Mesendoderm (in vitro differentiated cells): ENCODE measurements at regions not wholly inside any gene's neighbourhood (a gene's known extent, or its start where the extent isn't known, plus 50 kb on each side); places are given as distances from the start of the nearest gene placed in this dataset.

Source experiments
- DNase-seq: peaks from one replicate; pipeline ENCODE4 v3.0.0; 2013
- H2AK5ac ChIP-seq: 2 replicates; pipeline ENCODE4 v1.6.1; 2013; ENCODE audit warnings: low read length, inconsistent platforms
- H2BK120ac ChIP-seq: 2 replicates; pipeline ENCODE4 v1.6.1; 2013; ENCODE audit warnings: low read depth, mild to moderate bottlenecking, low read length, moderate library complexity, mixed read lengths
- H2BK15ac ChIP-seq: replicated peaks from 2 replicates; pipeline ENCODE4 v1.6.1; 2013; ENCODE audit warnings: low read depth, mild to moderate bottlenecking, moderate library complexity
- H2BK5ac ChIP-seq: 2 replicates; pipeline ENCODE4 v1.6.1; 2013; ENCODE audit warnings: low read length, inconsistent platforms
- H3K18ac ChIP-seq: 2 replicates; pipeline ENCODE4 v1.6.1; 2013; ENCODE audit warnings: mild to moderate bottlenecking, low read length, mixed read lengths
- H3K23ac ChIP-seq: one replicate; pipeline ENCODE4 v1.6.1; 2013; ENCODE audit warnings: low read length
- H3K27ac ChIP-seq: 2 replicates; pipeline ENCODE4 v1.5.1; 2013; ENCODE audit warnings: low read depth, mild to moderate bottlenecking, inconsistent platforms, low read length, moderate library complexity
- H3K27me3 ChIP-seq: 2 replicates; pipeline ENCODE4 v1.6.1; 2013; ENCODE audit warnings: low read length, control low read depth, mild to moderate bottlenecking, inconsistent platforms; ENCODE audit not compliant: insufficient read depth, poor library complexity
- H3K36me3 ChIP-seq: 2 replicates; pipeline ENCODE4 v1.6.1; 2013; ENCODE audit warnings: low read length, inconsistent platforms; ENCODE audit not compliant: control insufficient read depth, insufficient read depth
- H3K4ac ChIP-seq: one replicate; pipeline ENCODE4 v1.6.1; 2013; ENCODE audit warnings: low read depth, mild to moderate bottlenecking, low read length, moderate library complexity
- H3K4me1 ChIP-seq: 2 replicates; pipeline ENCODE4 v1.6.1; 2013; ENCODE audit warnings: low read depth, low read length, inconsistent platforms; ENCODE audit not compliant: control insufficient read depth
- H3K4me2 ChIP-seq: 2 replicates; pipeline ENCODE4 v1.6.1; 2013; ENCODE audit warnings: low read length
- H3K4me3 ChIP-seq: 2 replicates; pipeline ENCODE4 v1.5.1; 2013; ENCODE audit warnings: mild to moderate bottlenecking, low read length
- H3K56ac ChIP-seq: one replicate; pipeline ENCODE4 v1.6.1; 2013; ENCODE audit warnings: low read length
- H3K79me1 ChIP-seq: 2 replicates; pipeline ENCODE4 v1.6.1; 2013; ENCODE audit warnings: low read length, inconsistent platforms
- H3K79me2 ChIP-seq: 2 replicates; pipeline ENCODE4 v1.6.1; 2013; ENCODE audit warnings: mild to moderate bottlenecking, low read length; ENCODE audit not compliant: control insufficient read depth, insufficient read depth
- H3K9ac ChIP-seq: 2 replicates; pipeline ENCODE4 v1.6.1; 2013; ENCODE audit warnings: low read length, inconsistent platforms
- H4K5ac ChIP-seq: one replicate; pipeline ENCODE4 v1.6.1; 2013; ENCODE audit warnings: low read length
- H4K8ac ChIP-seq: one replicate; pipeline ENCODE4 v1.6.1; 2013; ENCODE audit warnings: low read depth, mild to moderate bottlenecking, control low read depth, low read length, moderate library complexity
- WGBS: extraction: QIAGEN DNeasy Blood & Tissue Kit; methylation state at CpG from one replicate; pipeline ENCODE4 v1.1.7; 2013; ENCODE audit warnings: low lambda C conversion rate, missing lambda C conversion rate; ENCODE audit not compliant: insufficient coverage; ENCODE audit errors: extremely low coverage; 5-methylcytosine and 5-hydroxymethylcytosine counted together

- Histone ChIP-seq H3K4me1 (no peaks in the 10 kb centered on the region), H3K4me2 (no peak overlapping the region), H3K23ac (no peak overlapping the region), H3K36me3 (no peaks in the 10 kb centered on the region), H3K9ac (no peak overlapping the region), H3K4ac (no peak overlapping the region), H4K5ac (no peak overlapping the region), H3K4me3 (no peak overlapping the region), H2AK5ac (no peak overlapping the region), H4K8ac (no peak overlapping the region), H2BK15ac (no peak overlapping the region), H3K79me2 (no peaks in the 10 kb centered on the region), H3K79me1 (no peaks in the 10 kb centered on the region), H3K27ac (no peak overlapping the region), H3K27me3 (no peaks in the 10 kb centered on the region), H2BK120ac (no peak overlapping the region), H2BK5ac (no peak overlapping the region), H3K18ac (no peak overlapping the region), H3K56ac (no peak overlapping the region)
- WGBS, result no CpG with 5 or more reads among the region's 8 CpGs
- DNase-seq, result no peak
Measured at GRCh38 chr2:235293061-235293460, 200.8 kb upstream of the AGAP1 start.

DNA sequence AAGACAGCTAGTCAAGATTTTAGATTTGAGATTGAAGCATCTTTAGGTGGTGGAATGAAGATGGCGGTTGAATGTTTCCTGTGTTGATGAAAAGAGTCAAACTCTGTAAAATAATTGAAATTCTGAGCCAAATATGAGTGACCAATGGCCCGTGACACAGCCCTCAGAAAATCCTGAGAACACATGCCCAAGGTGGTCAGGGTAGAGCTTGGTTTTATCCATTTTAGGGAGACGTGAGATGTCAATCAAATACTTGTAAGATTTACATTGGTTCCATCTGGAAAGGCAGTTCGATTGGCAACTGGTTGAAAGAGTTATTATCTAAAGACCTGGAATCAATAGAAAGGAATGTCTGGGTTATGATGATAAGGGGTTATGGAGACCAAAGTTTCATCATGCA lies 198.0 kb upstream of the AGAP1 start:
- Histone ChIP-seq H2BK15ac (no peak overlapping the region), H3K4me3 (no peak overlapping the region), H2BK5ac (no peak overlapping the region), H3K79me1 (no peaks in the 10 kb centered on the region), H3K23ac (no peak overlapping the region), H3K4me1 (no peaks in the 10 kb centered on the region), H3K9ac (no peak overlapping the region), H4K8ac (no peak overlapping the region), H3K4ac (no peak overlapping the region), H3K27ac (no peak overlapping the region), H3K4me2 (no peak overlapping the region), H3K56ac (no peak overlapping the region), H3K36me3 (no peaks in the 10 kb centered on the region), H3K27me3 (no peaks in the 10 kb centered on the region), H2BK120ac (no peak overlapping the region), H4K5ac (no peak overlapping the region), H3K79me2 (no peaks in the 10 kb centered on the region), H2AK5ac (no peak overlapping the region), H3K18ac (no peak overlapping the region)
- DNase-seq, result no peak
- whole genome bisulfite sequencing, result 100% methylated on average over 1 of the region's 4 CpGs

GRCh38 chr2:235300368-235301201 lies 193.3 kb upstream of the AGAP1 start:
- no peak overlapping the region for H2BK15ac ChIP-seq
- H3K79me1 ChIP-seq, result no peaks in the 10 kb centered on the region
- no peak overlapping the region for H3K18ac ChIP-seq
- H4K5ac ChIP-seq, result no peak overlapping the region
- H3K27ac ChIP-seq, result no peak overlapping the region
- no peak for DNase-seq
- H3K4me3 ChIP-seq, result no peak overlapping the region
- H4K8ac ChIP-seq, result no peak overlapping the region
- no peak overlapping the region for H3K4me2 ChIP-seq
- no peak overlapping the region for H2AK5ac ChIP-seq
- H3K36me3 ChIP-seq, result no peaks in the 10 kb centered on the region
- no CpG with 5 or more reads among the region's 16 CpGs for WGBS
- H3K4me1 ChIP-seq, result no peaks in the 10 kb centered on the region
- H2BK5ac ChIP-seq, result no peak overlapping the region
- no peak overlapping the region for H3K9ac ChIP-seq
- H2BK120ac ChIP-seq, result no peak overlapping the region
- H3K4ac ChIP-seq, result no peak overlapping the region
- no peak overlapping the region for H3K23ac ChIP-seq
- no peaks in the 10 kb centered on the region for H3K79me2 ChIP-seq
- no peak overlapping the region for H3K56ac ChIP-seq
- no peaks in the 10 kb centered on the region for H3K27me3 ChIP-seq

GRCh38 chr2:235301202-235302076 lies 192.4 kb upstream of the AGAP1 start:
- H3K4me1 ChIP-seq, result no peaks in the 10 kb centered on the region
- DNase-seq, result no peak
- no peak overlapping the region for H4K5ac ChIP-seq
- H3K79me2 ChIP-seq, result no peaks in the 10 kb centered on the region
- H3K18ac ChIP-seq, result no peak overlapping the region
- H3K79me1 ChIP-seq, result no peaks in the 10 kb centered on the region
- H3K4me2 ChIP-seq, result no peak overlapping the region
- 88% methylated on average over 1 of the region's 7 CpGs for WGBS
- no peak overlapping the region for H2BK15ac ChIP-seq
- no peak overlapping the region for H3K23ac ChIP-seq
- no peak overlapping the region for H3K56ac ChIP-seq
- no peaks in the 10 kb centered on the region for H3K36me3 ChIP-seq
- H2BK120ac ChIP-seq, result no peak overlapping the region
- no peak overlapping the region for H3K4ac ChIP-seq
- no peak overlapping the region for H3K9ac ChIP-seq
- H2BK5ac ChIP-seq, result no peak overlapping the region
- H4K8ac ChIP-seq, result no peak overlapping the region
- H3K4me3 ChIP-seq, result no peak overlapping the region
- no peaks in the 10 kb centered on the region for H3K27me3 ChIP-seq
- no peak overlapping the region for H3K27ac ChIP-seq
- H2AK5ac ChIP-seq, result no peak overlapping the region

DNA sequence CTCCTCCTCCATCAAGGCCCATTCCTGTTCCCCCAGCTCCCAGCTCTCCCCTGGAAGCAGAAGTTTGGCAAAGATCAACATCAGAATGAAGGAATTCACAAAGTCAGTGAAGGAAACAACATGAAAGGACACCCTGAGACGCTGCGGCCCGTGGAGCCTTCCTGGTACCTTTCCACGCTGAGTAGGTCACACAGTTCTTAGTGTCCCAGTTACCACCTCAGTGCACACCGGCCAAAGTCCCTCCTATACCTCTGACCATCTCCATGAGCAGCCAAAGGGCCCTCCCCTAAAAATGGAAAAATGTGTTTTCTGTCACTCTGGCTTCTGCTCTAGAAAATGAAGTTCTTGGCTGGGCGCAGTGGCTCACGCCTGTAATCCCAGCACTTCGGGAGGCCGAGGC lies 191.6 kb upstream of the AGAP1 start:
- no peaks in the 10 kb centered on the region for H3K79me1 ChIP-seq
- no peak overlapping the region for H4K5ac ChIP-seq
- no peak overlapping the region for H2BK15ac ChIP-seq
- no peak overlapping the region for H3K4me2 ChIP-seq
- no peaks in the 10 kb centered on the region for H3K79me2 ChIP-seq
- H3K18ac ChIP-seq, result no peak overlapping the region
- no peak overlapping the region for H2BK5ac ChIP-seq
- no peaks in the 10 kb centered on the region for H3K4me1 ChIP-seq
- WGBS, result no CpG with 5 or more reads among the region's 9 CpGs
- H3K27me3 ChIP-seq, result no peaks in the 10 kb centered on the region
- no peak overlapping the region for H4K8ac ChIP-seq
- H3K4me3 ChIP-seq, result no peak overlapping the region
- no peak overlapping the region for H3K9ac ChIP-seq
- no peak overlapping the region for H3K56ac ChIP-seq
- no peak overlapping the region for H2AK5ac ChIP-seq
- no peak overlapping the region for H3K27ac ChIP-seq
- no peaks in the 10 kb centered on the region for H3K36me3 ChIP-seq
- H3K4ac ChIP-seq, result no peak overlapping the region
- no peak overlapping the region for H3K23ac ChIP-seq
- no peak overlapping the region for H2BK120ac ChIP-seq
- no peak for DNase-seq
